IPS-15b (cell line): ENCODE measurements at regions not wholly inside any gene's neighbourhood (a gene's known extent, or its start where the extent isn't known, plus 50 kb on each side); places are given as distances from the start of the nearest gene placed in this dataset.

Source experiments
- H3K27me3 ChIP-seq: one replicate; pipeline ENCODE4 v1.6.1; 2013; ENCODE audit warnings: low read length; ENCODE audit not compliant: control insufficient read depth, insufficient read depth
- H3K36me3 ChIP-seq: one replicate; pipeline ENCODE4 v1.6.1; 2013; ENCODE audit warnings: low read length; ENCODE audit not compliant: control insufficient read depth, insufficient read depth
- H3K4me1 ChIP-seq: one replicate; pipeline ENCODE4 v1.6.1; 2013; ENCODE audit warnings: mild to moderate bottlenecking, low read length; ENCODE audit not compliant: control insufficient read depth, insufficient read depth
- H3K4me3 ChIP-seq: one replicate; pipeline ENCODE4 v1.5.1; 2013; ENCODE audit warnings: low read depth, low read length
- H3K9ac ChIP-seq: one replicate; pipeline ENCODE4 v1.6.1; 2013; ENCODE audit warnings: low read depth, mild to moderate bottlenecking, low read length
- H3K9me3 ChIP-seq: one replicate; pipeline ENCODE4 v1.6.1; 2013; ENCODE audit warnings: mild to moderate bottlenecking, low read length; ENCODE audit not compliant: control insufficient read depth, insufficient read depth

DNA sequence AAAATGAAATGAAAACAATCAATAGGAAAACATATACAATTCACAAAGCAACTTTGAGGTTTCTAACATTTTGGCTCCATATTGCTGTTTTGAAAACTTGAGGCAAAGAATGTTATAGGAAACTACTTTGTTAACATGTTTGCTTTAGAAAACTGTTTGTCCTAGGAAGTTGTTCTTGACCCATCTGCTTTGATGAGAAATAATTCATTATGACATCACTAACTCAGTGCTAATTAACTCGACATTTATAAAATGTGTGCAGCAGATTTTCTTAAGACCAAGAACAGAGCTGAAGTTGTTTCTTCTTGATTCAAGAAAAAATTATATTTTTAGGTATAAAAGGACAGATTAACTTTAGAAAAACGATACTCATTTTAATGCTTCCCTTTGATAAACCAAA lies 94.7 kb downstream of the SOX9 start:
- Histone ChIP-seq H3K4me3 (no peak overlapping the region), H3K4me1 (no peaks in the 10 kb centered on the region), H3K9ac (no peak overlapping the region), H3K9me3 (no peaks in the 10 kb centered on the region), H3K36me3 (no peaks in the 10 kb centered on the region), H3K27me3 (peaks cover 41% of the 10 kb centered on the region)

DNA sequence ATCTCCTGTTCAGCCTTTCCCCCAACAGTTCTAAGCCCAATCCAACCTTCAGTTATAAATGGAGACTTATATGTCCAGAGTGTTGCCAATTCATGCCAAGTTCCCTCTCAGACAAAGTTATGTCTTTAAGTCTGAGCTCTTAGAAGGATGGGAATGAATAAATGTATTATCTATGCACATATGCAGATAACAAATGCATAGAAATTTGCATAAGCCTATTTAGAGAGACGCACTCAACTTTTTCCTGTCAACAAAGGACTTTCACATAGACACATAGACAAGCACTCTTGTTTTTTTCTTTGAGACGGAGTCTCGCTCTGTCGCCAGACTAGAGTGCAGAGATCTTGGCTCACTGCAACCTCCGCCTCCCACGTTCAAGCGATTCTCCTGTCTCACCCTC lies 95.1 kb downstream of the SOX9 start:
- Histone ChIP-seq H3K4me1 (no peaks in the 10 kb centered on the region), H3K36me3 (no peaks in the 10 kb centered on the region), H3K9ac (no peak overlapping the region), H3K27me3 (peaks cover 45% of the 10 kb centered on the region), H3K9me3 (no peaks in the 10 kb centered on the region), H3K4me3 (no peak overlapping the region)

DNA sequence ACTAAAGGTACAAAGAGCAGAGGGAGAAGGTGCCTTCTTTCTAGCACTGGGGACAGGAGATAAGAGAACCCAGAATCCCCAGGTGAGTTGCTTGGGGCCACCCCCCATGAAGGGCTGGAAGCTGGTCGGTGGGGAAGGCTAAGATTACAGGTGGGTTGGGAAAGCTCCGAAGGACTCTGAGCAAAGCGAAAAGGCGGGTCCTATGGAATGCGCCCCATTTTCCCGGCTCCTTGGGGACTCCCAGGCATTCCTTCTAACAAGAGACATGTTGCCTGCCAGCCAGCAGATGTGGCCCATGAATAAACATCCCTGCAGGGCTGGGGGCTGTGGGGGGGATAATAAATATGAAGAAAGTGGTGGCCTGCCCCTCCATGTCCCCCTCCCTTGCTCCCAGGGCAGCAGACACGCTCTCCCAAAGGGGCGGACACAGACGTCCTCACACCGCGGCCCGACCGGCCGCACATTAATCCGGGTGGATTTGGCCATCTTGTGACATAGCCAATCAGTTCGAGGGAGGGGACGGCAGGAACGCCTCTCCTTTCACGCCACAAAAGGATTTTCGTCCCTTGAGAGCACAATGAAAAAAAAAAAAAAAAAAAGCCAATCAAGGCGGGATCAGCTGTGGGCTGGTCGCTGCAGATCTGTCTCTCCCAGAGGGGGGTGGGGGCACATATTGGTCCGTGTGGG lies 98.5 kb downstream of the SOX9 start:
- H3K27me3 ChIP-seq, result peaks cover 65% of the 10 kb centered on the region
- H3K9me3 ChIP-seq, result no peaks in the 10 kb centered on the region
- H3K4me3 ChIP-seq, result peak overlapping the region; percentile 60
- H3K9ac ChIP-seq, result no peak overlapping the region
- H3K36me3 ChIP-seq, result no peaks in the 10 kb centered on the region
- peaks cover 10% of the 10 kb centered on the region for H3K4me1 ChIP-seq

DNA sequence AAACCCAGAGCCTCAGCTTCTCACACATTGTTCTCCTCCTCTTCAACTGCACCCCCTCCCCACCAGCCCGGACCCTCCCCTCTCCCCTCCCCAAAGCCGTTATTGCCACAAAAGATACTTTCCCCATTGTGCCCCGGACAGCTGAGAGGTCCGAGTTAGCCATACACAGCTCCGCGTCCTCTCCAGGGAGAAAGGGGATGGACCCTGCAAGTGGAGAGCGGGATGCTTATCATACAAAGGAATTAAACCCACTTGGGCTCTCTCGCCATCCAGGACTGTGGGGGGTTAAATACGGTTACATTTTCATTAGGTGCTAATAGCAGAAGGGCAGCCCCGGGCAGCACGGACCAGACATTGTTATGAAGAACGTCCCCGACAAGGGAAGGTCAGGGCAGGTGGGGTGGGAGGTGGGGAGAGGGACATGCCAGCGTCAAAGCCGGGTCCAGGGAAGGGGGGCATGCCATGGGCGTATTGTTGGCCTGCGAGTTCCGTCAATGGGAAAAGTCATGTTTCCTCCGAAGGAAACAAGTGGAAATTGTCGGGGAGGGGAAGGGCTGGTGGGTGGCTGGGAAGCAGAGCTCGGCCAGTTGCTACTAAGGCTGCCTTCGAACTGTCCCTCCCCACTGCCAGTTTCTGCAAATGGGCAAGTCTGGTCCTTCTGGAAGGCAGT lies 99.1 kb downstream of the SOX9 start:
- Histone ChIP-seq H3K27me3 (peaks cover 66% of the 10 kb centered on the region), H3K9ac (no peak overlapping the region), H3K4me3 (peak overlapping the region; percentile 60)

DNA sequence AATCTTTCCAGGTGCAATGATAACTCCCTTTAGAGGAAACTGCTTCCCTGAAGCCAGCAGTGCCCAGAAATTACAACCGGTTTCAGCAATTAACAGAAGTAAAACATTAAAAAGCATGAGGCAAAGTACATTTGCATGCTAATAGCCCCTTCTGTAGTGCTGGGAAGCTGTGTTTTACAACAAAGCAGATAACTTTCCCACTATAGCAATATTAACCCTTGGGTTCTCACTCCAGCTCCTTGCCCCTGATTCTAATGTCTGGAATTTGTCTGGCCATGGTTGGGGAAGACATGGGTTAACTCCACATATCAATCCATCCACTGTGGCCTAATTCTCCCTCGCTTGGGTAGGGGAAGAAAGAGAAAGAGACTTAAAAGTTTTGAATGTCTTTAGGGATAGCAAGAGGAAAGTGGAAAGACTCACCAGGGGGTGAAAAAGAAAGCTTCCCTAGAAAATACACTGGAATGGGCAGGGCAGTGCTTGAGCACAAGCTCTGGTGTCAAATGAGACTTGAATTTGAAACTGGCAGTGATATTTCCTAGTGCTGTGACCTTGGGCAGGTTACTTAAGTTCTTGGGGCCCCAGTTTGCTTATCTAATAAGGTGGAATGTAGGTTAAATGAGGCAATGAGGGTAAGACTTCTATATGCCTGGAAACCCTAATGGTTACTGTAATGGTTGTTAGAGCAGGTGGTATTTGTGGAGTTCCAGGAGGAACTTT lies 102.0 kb downstream of the SOX9 start:
- Histone ChIP-seq H3K9me3 (no peaks in the 10 kb centered on the region), H3K27me3 (peaks cover 52% of the 10 kb centered on the region), H3K36me3 (no peaks in the 10 kb centered on the region), H3K9ac (no peak overlapping the region), H3K4me1 (peaks cover 10% of the 10 kb centered on the region), H3K4me3 (no peak overlapping the region)

More for the DNA sequence above, 99.1 kb downstream of the SOX9 start:
- Histone ChIP-seq H3K9me3 (no peaks in the 10 kb centered on the region), H3K36me3 (no peaks in the 10 kb centered on the region), H3K4me1 (peaks cover 10% of the 10 kb centered on the region)

DNA sequence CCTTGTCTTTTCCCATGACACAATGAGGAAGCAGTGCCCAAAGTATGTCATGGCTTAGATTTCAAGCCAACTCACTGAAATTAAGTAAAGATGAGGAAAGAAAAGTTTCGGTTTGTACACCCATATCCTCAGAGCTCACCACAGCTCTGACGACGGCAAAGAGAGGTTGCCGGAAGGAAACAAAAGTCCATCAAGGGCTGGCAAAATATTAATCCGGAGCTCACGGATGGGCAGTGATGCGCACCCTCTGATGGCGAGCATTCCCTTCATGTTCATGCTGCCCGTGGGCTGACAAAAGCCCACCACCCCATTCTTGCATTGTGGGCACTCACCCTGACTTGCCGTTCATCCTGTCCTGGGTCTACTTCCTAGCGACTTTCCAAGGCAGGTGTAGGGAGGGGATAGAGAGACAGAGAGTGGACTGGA lies 103.1 kb downstream of the SOX9 start:
- Histone ChIP-seq H3K4me1 (peaks cover 10% of the 10 kb centered on the region), H3K9ac (no peak overlapping the region), H3K9me3 (no peaks in the 10 kb centered on the region), H3K27me3 (peaks cover 42% of the 10 kb centered on the region), H3K4me3 (no peak overlapping the region), H3K36me3 (no peaks in the 10 kb centered on the region)

DNA sequence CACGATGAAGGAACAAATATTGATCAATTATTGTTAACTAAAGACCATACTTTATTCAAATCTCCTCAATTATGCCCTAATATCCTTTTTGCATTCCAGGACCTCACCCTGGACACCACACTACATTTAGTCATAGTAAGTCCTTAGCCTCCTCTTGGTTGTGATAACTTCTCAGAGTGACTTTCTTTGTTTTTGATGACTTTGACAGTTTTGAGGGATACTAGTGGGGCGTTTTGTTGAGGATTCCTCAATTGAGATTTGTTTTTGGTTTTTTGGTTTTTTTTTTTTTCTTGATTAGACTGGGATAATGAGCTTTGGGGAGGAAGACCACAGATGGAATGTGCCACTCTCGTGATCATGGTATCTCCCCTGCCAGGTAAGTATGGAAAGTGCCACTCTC lies 105.5 kb downstream of the SOX9 start:
- Histone ChIP-seq H3K36me3 (no peaks in the 10 kb centered on the region), H3K4me3 (no peak overlapping the region), H3K4me1 (peaks cover 10% of the 10 kb centered on the region), H3K9ac (no peak overlapping the region), H3K27me3 (peaks cover 17% of the 10 kb centered on the region), H3K9me3 (no peaks in the 10 kb centered on the region)

DNA sequence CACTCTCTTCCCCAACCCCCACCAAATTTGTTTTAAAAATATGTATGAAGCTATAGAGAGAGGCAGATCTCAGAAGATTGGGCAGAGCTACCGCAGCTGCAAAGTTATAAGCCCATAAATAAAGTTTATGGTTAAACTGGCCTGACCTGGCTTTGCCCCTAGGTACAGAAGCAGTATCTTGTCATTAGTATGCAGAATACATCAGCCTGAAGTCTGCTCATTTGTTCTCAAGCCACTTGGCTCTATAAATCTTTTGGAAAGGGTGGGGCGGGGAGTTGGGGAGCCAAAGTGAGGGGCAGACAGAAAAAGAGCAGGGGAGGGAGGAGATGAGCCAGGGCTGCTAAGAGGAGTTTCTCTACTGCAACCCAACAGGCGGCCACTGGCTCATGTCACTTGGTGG lies 113.2 kb downstream of the SOX9 start:
- no peaks in the 10 kb centered on the region for H3K27me3 ChIP-seq
- H3K36me3 ChIP-seq, result no peaks in the 10 kb centered on the region
- no peak overlapping the region for H3K4me3 ChIP-seq
- no peak overlapping the region for H3K9ac ChIP-seq
- no peaks in the 10 kb centered on the region for H3K9me3 ChIP-seq
- peaks cover 5% of the 10 kb centered on the region for H3K4me1 ChIP-seq

DNA sequence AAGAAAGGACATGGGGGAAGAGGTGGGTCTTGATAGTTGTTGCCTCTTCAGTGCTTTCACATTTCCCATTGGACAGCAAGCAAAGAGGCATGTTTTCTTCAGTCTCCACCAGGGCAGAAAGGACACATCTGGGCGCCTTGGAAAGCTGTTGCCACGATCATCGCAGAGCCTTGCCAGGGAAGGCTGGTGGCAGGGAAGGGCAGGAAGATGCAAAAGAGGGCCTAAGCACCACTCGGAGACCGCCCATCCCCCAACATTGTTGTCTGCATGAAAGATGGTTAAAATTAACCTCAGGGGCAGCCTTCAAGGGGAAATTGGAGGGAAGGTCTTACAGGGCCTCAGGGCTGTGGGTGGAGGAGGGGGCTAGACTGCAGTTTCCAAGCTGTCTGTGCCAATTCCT lies 114.2 kb downstream of the SOX9 start:
- Histone ChIP-seq H3K4me1 (peaks cover 5% of the 10 kb centered on the region), H3K27me3 (no peaks in the 10 kb centered on the region), H3K36me3 (no peaks in the 10 kb centered on the region), H3K9me3 (no peaks in the 10 kb centered on the region), H3K9ac (no peak overlapping the region), H3K4me3 (no peak overlapping the region)

DNA sequence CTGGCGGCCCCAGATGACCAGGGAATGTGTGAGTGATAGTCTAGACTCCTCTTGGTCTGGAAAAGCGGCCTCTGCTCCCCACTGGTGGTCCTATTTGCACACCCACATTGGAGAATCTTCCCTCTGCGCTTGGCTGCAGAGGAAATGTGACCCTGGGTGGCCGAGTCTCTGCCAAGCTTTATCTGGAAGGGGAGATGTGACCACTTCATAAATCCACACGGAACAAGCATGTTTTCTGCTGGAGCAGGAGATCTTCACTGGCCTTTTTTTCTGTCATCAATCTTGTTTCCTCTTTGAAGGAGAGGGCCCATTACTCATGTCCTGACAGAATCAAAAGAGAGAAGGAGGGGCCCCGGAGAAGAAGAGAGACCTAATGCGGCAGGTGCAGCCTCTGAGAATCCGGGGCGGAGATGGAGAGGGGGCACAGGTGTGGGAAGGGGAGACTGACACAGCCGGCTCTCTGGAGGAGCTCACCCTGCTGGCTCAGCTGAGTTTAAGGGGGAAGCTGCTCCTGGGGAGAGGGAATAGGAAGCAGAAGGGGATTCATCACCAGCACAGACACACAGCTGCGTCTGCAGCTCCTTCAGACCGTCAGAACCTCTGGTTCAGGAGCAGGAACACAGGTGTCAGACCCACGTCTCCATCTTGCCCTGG lies 116.3 kb downstream of the SOX9 start:
- Histone ChIP-seq H3K4me3 (no peak overlapping the region), H3K36me3 (no peaks in the 10 kb centered on the region), H3K9me3 (no peaks in the 10 kb centered on the region), H3K4me1 (peaks cover 5% of the 10 kb centered on the region), H3K9ac (no peak overlapping the region), H3K27me3 (no peaks in the 10 kb centered on the region)

DNA sequence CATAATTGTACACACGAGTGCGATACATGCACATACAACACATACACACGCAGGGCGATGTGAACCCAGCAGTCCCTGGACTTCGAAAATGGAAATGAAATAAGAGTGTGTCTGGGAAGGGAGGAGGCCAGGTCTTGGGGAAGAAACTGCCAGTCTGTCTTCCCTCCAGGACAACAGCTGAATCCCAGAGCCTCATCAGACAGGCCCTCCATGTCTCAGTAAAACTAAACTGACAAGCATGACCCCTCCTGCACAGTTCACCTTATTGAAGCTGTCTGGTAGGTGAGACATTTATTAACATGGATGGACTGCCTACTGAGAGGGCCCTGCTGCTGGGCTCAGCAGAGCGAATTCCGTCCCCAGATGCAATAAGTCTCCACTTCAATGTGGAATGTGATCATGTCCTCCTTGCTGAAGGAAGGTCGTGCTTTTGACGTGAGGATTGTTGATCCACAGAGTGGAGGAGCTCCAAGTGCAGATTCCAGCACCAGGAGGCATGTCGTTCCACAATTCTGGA lies 117.4 kb downstream of the SOX9 start:
- H3K9ac ChIP-seq, result no peak overlapping the region
- H3K9me3 ChIP-seq, result no peaks in the 10 kb centered on the region
- no peaks in the 10 kb centered on the region for H3K27me3 ChIP-seq
- peaks cover 5% of the 10 kb centered on the region for H3K4me1 ChIP-seq
- H3K36me3 ChIP-seq, result no peaks in the 10 kb centered on the region
- H3K4me3 ChIP-seq, result no peak overlapping the region
